Stimulated activated CD8-positive, alpha-beta memory T cell treated with anti-CD3 and anti-CD28 coated beads, Interleukin-12 subunit alpha, Interleukin-12 subunit beta, amount 100 ng/mL, for 1 hour (primary cell): ENCODE measurements at regions not wholly inside any gene's neighbourhood (a gene's known extent, or its start where the extent isn't known, plus 50 kb on each side); places are given as distances from the start of the nearest gene placed in this dataset.
"Not testable (repeated sequence)": the region's sequence is repeated elsewhere in the genome, so short reads cannot be mapped to it uniquely, and the experiment has no call there.

Experiments
- DNase-seq: peaks from one replicate; pipeline ENCODE4 v3.0.0-alpha.2; 2020; ENCODE audit warnings: low read depth

GRCh38 chr5:103909391-103909790 is 346.8 kb upstream of the NUDT12 start:
- DNase-seq: no peak

GRCh38 chr5:103908336-103909080 is 345.9 kb upstream of the NUDT12 start:
- no peak for DNase-seq

GRCh38 chr5:103907001-103907400 is 344.4 kb upstream of the NUDT12 start:
- DNase-seq: no peak

GRCh38 chr5:103904651-103905050 is 342.1 kb upstream of the NUDT12 start:
- no peak for DNase-seq

- DNase-seq: no peak
Measured at GRCh38 chr5:103902893-103903292, 340.3 kb upstream of the NUDT12 start.

GRCh38 chr5:103901885-103902284 is 339.3 kb upstream of the NUDT12 start:
- no peak for DNase-seq

- no peak for DNase-seq
Measured at GRCh38 chr5:103896593-103896992, 334.0 kb upstream of the NUDT12 start.

GRCh38 chr5:103895738-103896137 is 333.1 kb upstream of the NUDT12 start:
- DNase-seq: no peak

- no peak for DNase-seq
Measured at GRCh38 chr5:103894882-103895281, 332.3 kb upstream of the NUDT12 start.

- DNase-seq: no peak
Measured at GRCh38 chr5:103891151-103891550, 328.6 kb upstream of the NUDT12 start.

GRCh38 chr5:103890313-103890712 is 327.7 kb upstream of the NUDT12 start:
- DNase-seq: no peak

GRCh38 chr5:103889500-103890209 is 327.1 kb upstream of the NUDT12 start:
- no peak for DNase-seq

GRCh38 chr5:103886826-103887225 is 324.2 kb upstream of the NUDT12 start:
- no peak for DNase-seq

- DNase-seq: no peak
Measured at GRCh38 chr5:103883143-103883542, 320.6 kb upstream of the NUDT12 start.

GRCh38 chr5:103881560-103881959 is 319.0 kb upstream of the NUDT12 start:
- DNase-seq: no peak

GRCh38 chr5:103867857-103868598 is 305.4 kb upstream of the NUDT12 start:
- no peak for DNase-seq

GRCh38 chr5:103866169-103866568 is 303.6 kb upstream of the NUDT12 start:
- no peak for DNase-seq

GRCh38 chr5:103862398-103862797 is 299.8 kb upstream of the NUDT12 start:
- no peak for DNase-seq

- DNase-seq: no peak
Measured at GRCh38 chr5:103860327-103860726, 297.7 kb upstream of the NUDT12 start.

GRCh38 chr5:103858367-103858766 is 295.8 kb upstream of the NUDT12 start:
- DNase-seq: not testable (repeated sequence)

- DNase-seq: no peak
Measured at GRCh38 chr5:103851091-103851490, 288.5 kb upstream of the NUDT12 start.

GRCh38 chr5:103849934-103850333 is 287.3 kb upstream of the NUDT12 start:
- no peak for DNase-seq

- DNase-seq: no peak
Measured at GRCh38 chr5:103847060-103847459, 284.5 kb upstream of the NUDT12 start.
